Mucosa of descending colon (tissue), 3 donors: ENCODE measurements at regions not wholly inside any gene's neighbourhood (a gene's known extent, or its start where the extent isn't known, plus 50 kb on each side); places are given as distances from the start of the nearest gene placed in this dataset.

Experiments
- ATAC-seq: fragments of 200-7000 bp; cut with Tn5 transposase; one replicate; pipeline ENCODE4 v1.9.1; 2020; ENCODE audit warnings: mild to moderate bottlenecking, moderate library complexity
- DNase-seq, 3 donors: peaks; one replicate each; pipeline ENCODE4 v3.0.0-alpha.2; 2020
- H3K36me3 ChIP-seq: fragments of 200-600 bp; one replicate; pipeline ENCODE4 v1.8.0; 2021; ENCODE audit warnings: low read depth, mild to moderate bottlenecking
- H3K4me1 ChIP-seq: fragments of 200-600 bp; one replicate; pipeline ENCODE4 v1.8.0; 2021; ENCODE audit warnings: low read depth, mild to moderate bottlenecking
- H3K4me3 ChIP-seq: fragments of 200-600 bp; one replicate; pipeline ENCODE4 v1.8.0; 2021; ENCODE audit warnings: mild to moderate bottlenecking
- H3K9me3 ChIP-seq: fragments of 200-600 bp; one replicate; pipeline ENCODE4 v1.8.0; 2021; ENCODE audit warnings: mild to moderate bottlenecking
- intact Hi-C, 2 donors: fragments of 100-400 bp; cut with DNase I in 1 of 2; cut with micrococcal nuclease in 1 of 2; formaldehyde crosslinking; loops; one replicate each; pipeline versions ENCODE4 v1.11.0 to v1.11.1; 2022; cut with DNase I, micrococcal nuclease
- TF ChIP-seq, protein P1 (sequence below): fragments of 200-600 bp; IDR thresholded peaks from one replicate; pipeline ENCODE4 v1.8.0; 2022; ENCODE audit warnings: antibody characterized with exemption, mild to moderate bottlenecking
- donor health status: DM: no; HTN: no; CAD: no; lungs with moderate emphysema.
- donor health status: DM: no; HTN: no; CAD: no.
- donor health status: DM: no; HTN: yes; CAD: no.

DNA sequence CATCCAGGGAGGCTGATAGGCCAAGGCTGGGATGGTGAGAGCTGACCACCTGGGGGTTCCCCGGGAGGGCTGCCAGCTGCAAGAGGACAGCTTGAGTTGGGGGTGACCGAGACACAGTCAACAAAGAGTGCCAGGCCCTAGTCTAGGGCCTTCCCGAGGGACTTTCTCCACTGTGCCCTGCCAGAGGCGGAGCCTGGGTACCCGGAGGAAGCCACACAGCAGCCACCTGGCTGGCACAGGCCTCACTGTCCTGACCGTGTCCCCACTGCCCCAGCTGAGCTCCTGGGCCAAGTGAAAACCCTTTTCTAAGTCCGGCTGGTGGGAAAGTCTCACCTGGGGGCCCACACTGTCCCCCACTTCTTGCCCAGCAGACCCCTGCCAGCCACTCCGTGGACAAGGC lies 71.9 kb upstream of the GSE1 start:
- DNase-seq = no peak
- Histone ChIP-seq H3K9me3 (peaks cover 4% of the 10 kb centered on the region), H3K4me1 (peaks cover 4% of the 10 kb centered on the region), H3K4me3 (no peak overlapping the region), H3K36me3 (no peaks in the 10 kb centered on the region)
- TF ChIP-seq, protein P1, sequence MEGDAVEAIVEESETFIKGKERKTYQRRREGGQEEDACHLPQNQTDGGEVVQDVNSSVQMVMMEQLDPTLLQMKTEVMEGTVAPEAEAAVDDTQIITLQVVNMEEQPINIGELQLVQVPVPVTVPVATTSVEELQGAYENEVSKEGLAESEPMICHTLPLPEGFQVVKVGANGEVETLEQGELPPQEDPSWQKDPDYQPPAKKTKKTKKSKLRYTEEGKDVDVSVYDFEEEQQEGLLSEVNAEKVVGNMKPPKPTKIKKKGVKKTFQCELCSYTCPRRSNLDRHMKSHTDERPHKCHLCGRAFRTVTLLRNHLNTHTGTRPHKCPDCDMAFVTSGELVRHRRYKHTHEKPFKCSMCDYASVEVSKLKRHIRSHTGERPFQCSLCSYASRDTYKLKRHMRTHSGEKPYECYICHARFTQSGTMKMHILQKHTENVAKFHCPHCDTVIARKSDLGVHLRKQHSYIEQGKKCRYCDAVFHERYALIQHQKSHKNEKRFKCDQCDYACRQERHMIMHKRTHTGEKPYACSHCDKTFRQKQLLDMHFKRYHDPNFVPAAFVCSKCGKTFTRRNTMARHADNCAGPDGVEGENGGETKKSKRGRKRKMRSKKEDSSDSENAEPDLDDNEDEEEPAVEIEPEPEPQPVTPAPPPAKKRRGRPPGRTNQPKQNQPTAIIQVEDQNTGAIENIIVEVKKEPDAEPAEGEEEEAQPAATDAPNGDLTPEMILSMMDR = no peak
- no peak for ATAC-seq
- intact Hi-C loops = no loop called here

DNA sequence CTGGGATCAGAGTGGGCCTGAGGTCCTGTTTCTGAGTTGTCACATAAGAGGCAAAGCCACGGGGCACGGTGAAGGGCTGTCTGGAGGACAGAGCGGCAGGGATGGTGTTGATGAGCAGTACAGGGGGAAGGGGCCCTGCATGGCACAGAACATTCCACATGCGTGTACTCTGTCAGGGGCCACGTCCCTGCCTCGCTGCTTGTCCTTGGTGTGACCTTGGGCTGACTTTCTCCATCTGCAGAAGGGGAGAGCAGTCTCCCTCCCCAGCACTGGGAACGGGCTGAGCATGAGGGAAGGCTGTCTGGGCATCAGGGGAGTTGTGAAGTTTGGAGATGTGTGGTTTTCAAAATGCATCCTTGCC lies 71.5 kb upstream of the GSE1 start:
- TF ChIP-seq, protein P1 = no peak
- H3K9me3 ChIP-seq = peaks cover 4% of the 10 kb centered on the region
- DNase-seq (no peak), ATAC-seq (no peak)
- no peak overlapping the region for H3K4me3 ChIP-seq
- no peaks in the 10 kb centered on the region for H3K36me3 ChIP-seq
- peaks cover under 1% of the 10 kb centered on the region for H3K4me1 ChIP-seq
- intact Hi-C loops = no loop called here

DNA sequence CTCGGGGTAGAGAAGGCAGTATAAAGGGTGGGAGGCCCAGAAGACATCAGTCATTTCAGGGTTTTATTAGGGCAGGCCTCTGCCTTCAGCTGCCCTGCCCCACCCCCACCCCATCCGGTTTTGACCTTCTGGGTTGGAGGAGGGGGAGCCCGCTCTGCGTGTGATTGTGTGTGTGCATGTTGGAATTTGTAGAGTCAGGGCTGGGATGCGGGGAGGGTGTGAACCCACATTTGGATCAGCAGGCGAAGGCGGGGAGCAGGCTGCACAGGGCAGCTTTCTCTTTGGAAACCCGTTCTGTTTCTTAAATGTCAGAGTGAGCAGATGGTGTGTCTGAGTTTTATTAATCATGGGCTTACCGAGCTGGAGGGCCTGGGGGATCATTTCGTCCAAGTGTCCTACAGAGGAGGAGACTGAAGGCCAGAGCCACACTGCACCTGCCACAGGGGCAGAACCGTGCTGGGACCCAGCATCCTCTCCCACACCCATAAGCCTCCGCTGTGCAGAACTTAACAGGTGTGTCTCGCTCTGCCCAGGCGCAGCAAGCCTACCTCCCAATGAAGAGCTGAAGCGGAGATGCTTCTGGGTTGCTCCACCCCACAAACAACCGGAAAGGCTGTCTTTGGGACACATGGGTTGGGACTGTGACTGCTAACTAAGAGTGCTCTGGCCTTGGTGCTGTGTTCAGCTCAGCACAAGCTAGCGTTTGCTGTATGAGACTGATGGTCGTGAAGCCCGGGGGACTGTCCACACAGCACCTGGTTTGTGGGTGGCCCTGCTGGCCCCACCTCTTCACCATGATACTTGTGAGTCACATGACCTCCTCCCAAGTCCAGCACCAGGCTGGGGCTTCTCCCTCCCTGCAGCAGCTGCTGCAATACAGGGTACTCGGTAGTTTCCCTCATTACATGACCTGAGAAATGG lies 70.9 kb upstream of the GSE1 start:
- intact Hi-C loops = no loop called here

DNA sequence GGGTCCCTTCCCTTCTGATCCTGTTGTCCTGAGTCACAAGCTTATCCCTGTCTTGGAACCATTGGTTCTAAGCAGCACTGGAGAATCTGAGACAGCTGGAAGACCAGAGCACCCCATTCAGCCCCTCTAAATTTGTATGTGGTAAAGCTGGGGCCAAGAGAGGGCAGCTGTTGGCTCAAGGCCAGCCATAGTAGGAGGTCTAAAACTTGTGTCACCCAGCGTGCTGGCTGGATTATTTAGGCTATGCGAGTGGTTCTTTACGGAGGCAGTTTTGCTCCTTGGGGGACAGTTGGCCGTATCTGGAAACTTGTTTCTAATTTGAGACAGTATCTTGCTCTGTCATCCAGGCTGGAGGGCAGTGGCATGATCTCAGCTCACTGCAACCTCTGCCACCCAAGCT lies 69.6 kb upstream of the GSE1 start:
- ATAC-seq (no peak), DNase-seq (no peak)
- Histone ChIP-seq H3K4me3 (no peak overlapping the region), H3K9me3 (peaks cover 4% of the 10 kb centered on the region), H3K4me1 (no peaks in the 10 kb centered on the region), H3K36me3 (no peaks in the 10 kb centered on the region)
- TF ChIP-seq, protein P1 = no peak
- intact Hi-C loops = no loop called here

More for the DNA sequence above, 70.9 kb upstream of the GSE1 start:
- no peaks in the 10 kb centered on the region for H3K4me1 ChIP-seq
- no peak for DNase-seq
- H3K9me3 ChIP-seq = peaks cover 4% of the 10 kb centered on the region
- peak; percentile 32 for ATAC-seq
- no peak overlapping the region for H3K4me3 ChIP-seq
- TF ChIP-seq, protein P1 = no peak
- no peaks in the 10 kb centered on the region for H3K36me3 ChIP-seq

DNA sequence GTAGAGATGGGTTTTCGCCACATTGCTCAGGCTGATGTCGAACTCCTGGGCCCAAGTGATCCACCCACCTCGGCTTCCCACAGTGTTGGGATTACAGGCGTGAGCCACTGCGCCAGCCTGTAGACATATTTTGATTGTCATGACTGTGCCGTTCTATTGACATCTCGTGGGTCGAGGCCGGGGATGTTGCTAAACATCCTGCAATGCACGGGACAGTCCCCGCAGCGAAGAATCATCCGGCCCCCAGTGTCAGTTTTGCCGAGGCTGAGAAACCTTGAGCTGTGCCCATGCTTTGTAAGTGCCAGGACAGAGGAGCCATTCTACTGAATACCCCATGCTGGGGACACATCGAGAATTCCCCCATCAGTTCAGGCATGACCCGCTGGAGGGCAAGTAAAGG lies 69.1 kb upstream of the GSE1 start:
- ATAC-seq = no peak
- no peak for DNase-seq
- no peak overlapping the region for H3K4me3 ChIP-seq
- H3K9me3 ChIP-seq = peaks cover 4% of the 10 kb centered on the region
- H3K4me1 ChIP-seq = no peaks in the 10 kb centered on the region
- intact Hi-C loops = no loop called here
- TF ChIP-seq, protein P1 = no peak
- H3K36me3 ChIP-seq = no peaks in the 10 kb centered on the region
